T-helper 17 cell (primary cell): ENCODE measurements at regions not wholly inside any gene's neighbourhood (a gene's known extent, or its start where the extent isn't known, plus 50 kb on each side); places are given as distances from the start of the nearest gene placed in this dataset.

ENCODE experiments used
- ATAC-seq: fragments of 150-1000 bp; cut with Tn5 transposase; 2 replicates; pipeline ENCODE4 v1.10.0; 2021; ENCODE audit warnings: mild to moderate bottlenecking, moderate library complexity
- DNase-seq, 3 donors: peaks; one replicate each; pipeline versions ENCODE4 v3.0.0 to v3.0.0-alpha.2; 2020 to 2021
- H3K9me3 ChIP-seq: one replicate; pipeline ENCODE4 v1.7.0; 2013; ENCODE audit warnings: low read length, mild to moderate bottlenecking; ENCODE audit not compliant: control insufficient read depth, poor library complexity, severe bottlenecking
- H3K27ac Mint-ChIP-seq: one replicate; pipeline ENCODE4 v1.8.0; 2022; ENCODE audit warnings: mild to moderate bottlenecking, moderate library complexity, mixed read lengths
- H3K27me3 Mint-ChIP-seq: one replicate; pipeline ENCODE4 v1.8.0; 2022; ENCODE audit warnings: mixed read lengths
- H3K36me3 Mint-ChIP-seq: one replicate; pipeline ENCODE4 v1.8.0; 2022; ENCODE audit warnings: low read depth, mixed read lengths
- H3K4me1 Mint-ChIP-seq: one replicate; pipeline ENCODE4 v1.8.0; 2022; ENCODE audit warnings: mild to moderate bottlenecking, mixed read lengths
- H3K4me3 Mint-ChIP-seq: one replicate; pipeline ENCODE4 v1.8.0; 2022; ENCODE audit warnings: mild to moderate bottlenecking, moderate library complexity, mixed read lengths

DNA sequence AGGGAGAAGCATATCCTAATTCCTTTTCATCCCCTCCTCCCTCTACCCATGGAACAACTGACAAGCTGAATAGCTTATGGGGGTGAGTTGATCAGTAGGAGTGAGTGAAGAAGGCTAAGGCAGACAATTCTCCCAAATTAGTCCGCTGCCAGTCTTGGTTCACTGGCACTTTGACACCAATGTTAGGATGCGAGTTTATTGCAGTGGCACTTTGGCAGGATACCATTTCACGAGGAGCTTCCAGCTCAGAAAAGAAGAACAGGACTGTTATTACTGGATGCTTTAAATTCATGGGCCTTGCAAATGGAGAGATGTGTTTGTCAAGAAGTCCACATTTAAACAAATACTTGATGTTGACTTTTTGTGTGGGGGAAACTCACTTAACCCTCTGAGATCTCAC is 427.6 kb downstream of the NR2F1-AS1 start:
- DNase-seq (no peak), ATAC-seq (no peak)
- H3K36me3 Mint-ChIP-seq = no peaks in the 10 kb centered on the region
- no peak overlapping the region for H3K27ac Mint-ChIP-seq
- H3K9me3 ChIP-seq = no peaks in the 10 kb centered on the region
- no peaks in the 10 kb centered on the region for H3K4me1 Mint-ChIP-seq
- no peaks in the 10 kb centered on the region for H3K27me3 Mint-ChIP-seq
- no peak overlapping the region for H3K4me3 Mint-ChIP-seq

DNA sequence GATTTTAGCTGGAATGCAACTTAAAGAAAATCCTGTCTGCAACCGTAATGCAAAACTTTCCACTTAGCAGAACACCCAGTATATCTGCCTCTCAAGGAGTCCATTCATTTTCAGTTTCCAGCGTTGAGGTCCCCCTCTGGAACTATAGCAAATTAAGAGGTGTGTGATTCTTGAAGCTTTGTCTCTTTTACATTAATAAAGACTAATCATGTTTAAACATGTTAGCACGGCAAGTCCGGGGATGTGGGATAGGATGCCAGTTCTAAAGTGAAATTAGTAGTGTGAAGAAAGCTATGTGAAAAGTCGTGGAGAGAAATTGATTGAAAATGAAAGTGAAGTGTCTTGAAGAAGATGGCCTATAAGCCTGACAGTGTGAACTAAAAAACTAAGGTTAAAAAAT is 429.1 kb downstream of the NR2F1-AS1 start:
- H3K9me3 ChIP-seq = no peaks in the 10 kb centered on the region
- Mint-ChIP-seq H3K27ac (no peak overlapping the region), H3K4me3 (peak overlapping the region; percentile 25), H3K36me3 (no peaks in the 10 kb centered on the region), H3K4me1 (no peaks in the 10 kb centered on the region), H3K27me3 (no peaks in the 10 kb centered on the region)
- ATAC-seq = no peak
- DNase-seq = no peak

DNA sequence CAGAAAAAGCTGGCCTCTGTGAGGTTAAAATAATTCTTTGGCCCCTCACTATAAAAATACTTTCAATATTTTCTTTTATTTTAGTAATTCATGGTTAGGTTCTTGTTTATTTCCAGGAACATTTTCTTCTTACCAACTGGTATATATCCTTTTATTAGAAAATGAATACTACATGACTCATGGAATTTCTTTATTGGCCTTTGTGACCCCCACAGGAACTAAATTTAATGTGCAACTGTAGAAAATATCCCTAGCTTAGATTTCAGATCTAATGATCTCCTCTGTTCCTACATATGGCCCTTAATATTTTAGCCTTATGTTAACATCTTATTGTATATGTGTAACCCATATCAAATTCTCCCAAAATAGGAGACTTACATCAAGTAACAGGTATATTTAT is 429.9 kb downstream of the NR2F1-AS1 start:
- no peaks in the 10 kb centered on the region for H3K4me1 Mint-ChIP-seq
- no peaks in the 10 kb centered on the region for H3K36me3 Mint-ChIP-seq
- no peak overlapping the region for H3K4me3 Mint-ChIP-seq
- no peaks in the 10 kb centered on the region for H3K27me3 Mint-ChIP-seq
- no peaks in the 10 kb centered on the region for H3K9me3 ChIP-seq
- no peak overlapping the region for H3K27ac Mint-ChIP-seq
- DNase-seq (no peak), ATAC-seq (no peak)

DNA sequence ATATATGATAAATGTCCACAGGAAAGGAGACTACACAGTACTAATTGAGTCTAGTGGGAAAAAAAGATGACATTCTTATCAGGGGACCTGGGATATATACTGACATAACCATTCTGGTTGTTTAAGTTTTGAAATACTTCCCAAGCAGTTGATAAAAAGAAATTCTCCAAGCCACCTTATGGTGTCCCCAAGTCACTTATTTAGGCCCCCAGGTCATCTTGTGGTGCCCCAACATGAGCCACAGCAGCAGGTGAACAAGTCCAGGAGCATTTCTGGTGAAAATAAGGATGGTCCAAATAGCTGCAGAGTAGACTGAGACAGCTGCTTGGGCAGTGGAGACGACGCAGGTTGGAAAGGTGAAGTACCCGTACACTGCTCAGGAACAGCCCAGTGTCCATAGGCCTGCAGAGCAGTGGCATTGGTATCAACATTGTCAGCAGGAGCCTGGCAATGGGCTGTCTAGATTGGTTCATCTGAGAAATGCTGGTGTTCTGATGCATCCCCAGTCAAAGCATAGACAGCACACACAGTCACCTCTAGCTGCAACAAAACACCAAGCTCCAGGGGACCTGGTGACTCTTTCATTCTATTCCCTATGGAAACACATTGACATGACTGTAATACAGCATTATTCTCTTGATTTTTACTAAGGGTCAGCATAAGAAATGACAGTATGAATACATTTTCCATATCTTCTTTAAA is 430.6 kb downstream of the NR2F1-AS1 start:
- no peaks in the 10 kb centered on the region for H3K4me1 Mint-ChIP-seq
- H3K27ac Mint-ChIP-seq = no peak overlapping the region
- DNase-seq = no peak
- no peak for ATAC-seq
- H3K36me3 Mint-ChIP-seq = no peaks in the 10 kb centered on the region
- no peaks in the 10 kb centered on the region for H3K27me3 Mint-ChIP-seq
- no peak overlapping the region for H3K4me3 Mint-ChIP-seq
- no peaks in the 10 kb centered on the region for H3K9me3 ChIP-seq

DNA sequence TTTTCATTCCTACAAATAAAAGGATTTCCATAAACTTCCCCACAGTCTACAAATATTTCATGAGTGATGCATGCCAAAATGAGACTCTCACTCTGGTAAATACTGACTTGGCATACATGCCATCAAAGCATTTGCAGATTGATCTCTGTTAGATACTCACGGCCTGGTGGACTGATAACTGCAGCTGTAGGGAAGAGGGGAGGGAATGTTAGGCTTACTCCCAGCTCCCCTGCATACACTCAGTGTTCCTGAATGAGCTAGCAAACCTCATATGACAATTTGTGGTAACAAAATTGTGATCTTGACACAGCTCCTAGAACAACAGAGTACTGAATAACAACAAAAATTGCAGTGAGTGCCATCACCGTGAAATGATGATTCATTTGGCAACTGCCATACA is 435.3 kb downstream of the NR2F1-AS1 start:
- H3K36me3 Mint-ChIP-seq = no peaks in the 10 kb centered on the region

DNA sequence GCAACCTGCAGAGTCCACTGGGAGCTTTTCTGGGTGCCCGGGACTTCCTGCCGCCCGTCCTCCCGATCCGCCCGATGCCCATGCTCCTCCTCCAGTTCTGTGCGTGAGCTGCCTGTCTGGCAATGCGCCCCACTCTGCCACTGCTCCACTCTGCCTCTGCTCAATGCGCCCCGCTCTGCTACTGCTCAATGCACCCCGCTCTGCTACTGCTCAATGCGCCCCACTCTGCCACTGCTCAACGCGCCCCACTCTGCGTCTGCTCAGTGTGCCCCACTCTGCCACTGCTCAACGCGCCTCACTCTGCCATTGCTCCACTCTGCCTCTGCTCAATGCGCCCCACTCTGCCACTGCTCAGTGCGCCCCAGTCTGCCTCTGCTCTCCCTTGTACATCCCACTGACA is 436.0 kb downstream of the NR2F1-AS1 start:
- Mint-ChIP-seq H3K4me1 (no peaks in the 10 kb centered on the region), H3K27ac (no peak overlapping the region), H3K4me3 (no peak overlapping the region), H3K36me3 (no peaks in the 10 kb centered on the region), H3K27me3 (no peaks in the 10 kb centered on the region)
- H3K9me3 ChIP-seq = no peaks in the 10 kb centered on the region
- ATAC-seq = no peak
- no peak for DNase-seq

More for the DNA sequence above, 435.3 kb downstream of the NR2F1-AS1 start:
- no peaks in the 10 kb centered on the region for H3K27me3 Mint-ChIP-seq
- H3K9me3 ChIP-seq = no peaks in the 10 kb centered on the region
- no peak for DNase-seq
- no peak overlapping the region for H3K4me3 Mint-ChIP-seq
- no peak for ATAC-seq
- H3K27ac Mint-ChIP-seq = no peak overlapping the region
- H3K4me1 Mint-ChIP-seq = no peaks in the 10 kb centered on the region

DNA sequence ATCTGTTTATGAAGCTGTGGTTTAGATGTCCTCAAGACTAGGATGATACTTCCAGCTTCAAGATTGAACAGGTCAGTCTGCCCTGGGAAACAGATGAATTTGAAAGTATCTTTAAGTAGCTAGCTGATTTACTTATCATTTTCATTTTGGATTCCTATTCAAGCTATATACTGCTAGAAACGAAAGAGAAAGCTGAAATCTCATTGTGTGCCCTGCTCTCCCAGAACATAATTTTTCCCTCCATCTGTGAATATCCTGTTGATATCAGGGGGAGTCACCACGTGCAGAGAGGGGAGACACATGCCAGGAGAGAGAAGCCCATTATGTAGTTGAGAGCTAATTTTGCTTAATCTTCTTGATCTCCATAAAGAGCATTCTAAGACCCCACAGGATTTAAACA is 439.1 kb downstream of the NR2F1-AS1 start:
- H3K27me3 Mint-ChIP-seq = no peaks in the 10 kb centered on the region
- DNase-seq (no peak), ATAC-seq (no peak)
- no peak overlapping the region for H3K27ac Mint-ChIP-seq
- no peaks in the 10 kb centered on the region for H3K36me3 Mint-ChIP-seq
- H3K4me1 Mint-ChIP-seq = no peaks in the 10 kb centered on the region
- H3K4me3 Mint-ChIP-seq = no peak overlapping the region
- no peaks in the 10 kb centered on the region for H3K9me3 ChIP-seq

DNA sequence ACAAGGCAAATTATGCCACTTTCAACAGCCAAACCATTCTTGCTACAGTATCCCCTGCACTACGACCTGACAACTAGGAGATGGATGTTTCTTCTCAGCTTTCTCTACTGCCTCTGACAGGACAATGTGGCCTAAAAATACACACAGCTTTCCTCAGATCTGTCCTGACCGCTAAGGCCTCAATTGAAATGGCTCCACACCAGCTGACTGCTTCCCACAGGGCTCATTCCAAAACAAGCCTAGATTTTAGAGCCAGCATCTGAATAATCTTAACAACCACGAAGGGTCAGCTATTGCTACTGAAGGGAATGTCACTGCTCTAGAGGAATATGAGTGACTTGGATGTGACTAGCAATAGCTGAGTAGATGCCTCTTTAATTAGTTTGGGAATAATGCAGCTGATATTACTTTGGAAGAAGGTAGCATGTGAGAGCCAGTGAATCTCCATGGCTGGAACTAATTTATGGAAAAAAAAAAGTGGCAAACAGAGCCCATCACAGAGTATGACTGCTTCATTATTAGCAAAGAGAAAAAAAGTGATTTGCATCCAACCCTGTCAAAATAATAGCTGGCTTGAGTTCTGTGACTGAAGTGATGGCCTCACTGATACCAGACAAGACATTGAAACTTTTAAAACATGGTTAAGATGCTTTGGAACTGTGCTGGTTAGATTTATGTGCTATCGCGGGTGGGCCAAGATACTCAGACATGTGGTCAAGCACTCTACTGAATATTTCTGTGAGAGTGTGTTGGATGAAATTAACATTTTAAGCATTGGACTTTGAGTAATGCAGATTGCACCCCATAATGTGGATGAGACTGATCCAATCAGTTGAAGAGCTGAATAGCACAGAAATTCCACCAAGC is 450.2 kb downstream of the NR2F1-AS1 start:
- Mint-ChIP-seq H3K4me1 (no peaks in the 10 kb centered on the region), H3K27ac (no peak overlapping the region), H3K36me3 (no peaks in the 10 kb centered on the region), H3K4me3 (no peak overlapping the region), H3K27me3 (no peaks in the 10 kb centered on the region)
- H3K9me3 ChIP-seq = no peaks in the 10 kb centered on the region
- ATAC-seq (no peak), DNase-seq (no peak)

DNA sequence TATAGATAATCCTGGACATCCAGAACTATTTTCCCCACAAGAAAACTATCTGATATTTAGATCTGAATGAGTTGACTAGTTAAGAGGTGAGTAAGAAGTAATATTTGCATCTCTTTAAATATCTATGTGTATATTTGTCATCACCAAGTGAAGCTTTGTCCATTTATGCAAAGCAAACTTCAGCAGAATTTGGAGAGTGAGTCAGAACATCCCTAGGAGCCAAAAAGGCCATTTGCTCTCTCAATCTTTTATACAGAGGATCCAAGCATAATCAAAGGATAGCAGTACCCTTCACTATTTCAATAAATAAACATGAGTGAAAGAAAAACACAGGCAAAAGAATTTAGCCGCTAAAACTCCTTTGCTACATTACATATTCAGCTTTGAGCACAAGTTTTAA is 454.4 kb downstream of the NR2F1-AS1 start:
- Mint-ChIP-seq H3K4me3 (no peak overlapping the region), H3K4me1 (no peaks in the 10 kb centered on the region)
- ATAC-seq = no peak

DNA sequence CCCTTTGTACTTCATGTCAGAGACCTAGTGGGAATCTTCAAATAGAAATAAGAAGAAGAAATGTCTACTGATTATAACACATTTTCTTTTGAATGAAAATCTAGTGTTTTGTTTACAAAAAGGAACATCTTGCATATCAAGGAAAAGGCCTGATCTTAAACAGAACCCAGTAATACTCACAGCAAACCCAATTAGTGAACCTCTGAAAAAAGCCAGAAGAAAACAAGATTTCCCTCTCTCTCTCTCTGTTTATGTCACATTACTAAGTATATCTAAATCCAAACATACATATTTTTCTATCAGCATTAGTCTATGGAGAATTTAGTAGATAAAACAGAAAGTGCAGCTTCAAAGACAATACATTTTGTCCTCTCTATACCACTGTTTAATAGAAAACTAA is 457.9 kb downstream of the NR2F1-AS1 start:
- no peak for ATAC-seq
- DNase-seq = no peak
- Mint-ChIP-seq H3K36me3 (no peaks in the 10 kb centered on the region), H3K27ac (no peak overlapping the region), H3K4me3 (no peak overlapping the region), H3K4me1 (no peaks in the 10 kb centered on the region), H3K27me3 (no peaks in the 10 kb centered on the region)
- no peaks in the 10 kb centered on the region for H3K9me3 ChIP-seq

More for the DNA sequence above, 454.4 kb downstream of the NR2F1-AS1 start:
- no peak overlapping the region for H3K27ac Mint-ChIP-seq
- no peaks in the 10 kb centered on the region for H3K36me3 Mint-ChIP-seq
- H3K9me3 ChIP-seq = no peaks in the 10 kb centered on the region
- DNase-seq = no peak
- no peaks in the 10 kb centered on the region for H3K27me3 Mint-ChIP-seq

DNA sequence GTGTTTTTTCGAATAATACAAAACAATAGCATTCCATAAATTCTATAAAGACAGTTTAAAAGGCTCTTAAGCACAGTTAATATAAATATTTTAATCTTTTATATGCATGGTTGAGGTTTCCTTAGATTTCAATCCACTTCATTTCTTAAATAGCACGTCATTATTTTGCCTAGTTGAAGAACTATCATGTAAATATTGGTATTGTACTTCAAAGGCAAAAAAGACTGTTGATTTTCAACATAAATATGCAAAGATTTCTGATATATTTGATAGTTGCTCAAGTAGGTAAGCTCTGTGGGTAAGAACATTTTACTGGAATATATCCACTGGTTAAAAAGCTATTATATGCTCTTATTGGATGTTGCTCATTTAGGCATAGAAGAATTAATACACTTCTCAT is 458.6 kb downstream of the NR2F1-AS1 start:
- H3K9me3 ChIP-seq = no peaks in the 10 kb centered on the region
- ATAC-seq = no peak
- no peak overlapping the region for H3K4me3 Mint-ChIP-seq
- no peaks in the 10 kb centered on the region for H3K36me3 Mint-ChIP-seq
- H3K27me3 Mint-ChIP-seq = no peaks in the 10 kb centered on the region
- DNase-seq = no peak
- H3K4me1 Mint-ChIP-seq = no peaks in the 10 kb centered on the region
- no peak overlapping the region for H3K27ac Mint-ChIP-seq

DNA sequence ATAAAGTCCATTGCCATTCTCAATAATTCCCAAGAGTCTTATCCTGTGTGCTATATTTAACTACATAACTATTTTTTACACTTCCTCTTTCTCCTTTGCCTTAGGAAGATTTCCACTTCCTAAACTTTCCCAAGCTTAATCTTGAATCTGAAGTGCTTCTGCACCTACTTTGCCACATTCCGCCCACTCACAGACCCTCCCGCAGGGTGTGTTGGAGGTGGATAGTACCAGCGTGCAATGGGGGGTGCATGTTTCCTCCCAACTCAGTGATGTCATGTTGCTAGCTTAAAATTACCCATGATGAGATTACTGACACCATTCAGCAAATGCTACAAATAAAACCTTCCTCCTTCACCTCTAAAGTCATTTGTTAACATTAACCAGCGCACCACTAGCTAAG is 460.2 kb downstream of the NR2F1-AS1 start:
- no peaks in the 10 kb centered on the region for H3K9me3 ChIP-seq
- no peak for DNase-seq
- ATAC-seq = no peak
- Mint-ChIP-seq H3K27me3 (no peaks in the 10 kb centered on the region), H3K27ac (no peak overlapping the region), H3K4me3 (no peak overlapping the region), H3K4me1 (no peaks in the 10 kb centered on the region), H3K36me3 (no peaks in the 10 kb centered on the region)

DNA sequence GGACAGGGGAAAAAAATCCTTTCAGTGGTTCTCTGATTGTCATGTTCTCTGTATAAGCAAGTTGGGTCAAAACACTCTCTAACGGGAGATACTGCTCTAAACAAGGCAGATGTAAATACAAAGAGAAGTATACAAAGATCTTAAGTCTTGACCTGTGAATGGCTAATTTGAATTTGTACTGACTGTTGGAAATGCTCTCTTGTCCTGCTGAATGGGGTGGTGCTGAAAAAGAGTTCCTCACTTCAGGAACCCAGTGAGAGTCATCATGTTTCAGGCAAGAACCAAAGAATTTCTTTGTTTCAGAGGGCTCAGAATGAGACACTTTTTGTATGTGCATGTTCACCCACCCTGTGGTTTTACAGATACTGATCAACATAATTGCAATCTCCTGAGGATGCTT is 461.0 kb downstream of the NR2F1-AS1 start:
- no peak for ATAC-seq
- Mint-ChIP-seq H3K36me3 (no peaks in the 10 kb centered on the region), H3K27me3 (no peaks in the 10 kb centered on the region), H3K4me1 (no peaks in the 10 kb centered on the region), H3K4me3 (no peak overlapping the region), H3K27ac (no peak overlapping the region)
- H3K9me3 ChIP-seq = no peaks in the 10 kb centered on the region
- no peak for DNase-seq
